BE2C (cell line): ENCODE measurements at regions not wholly inside any gene's neighbourhood (a gene's known extent, or its start where the extent isn't known, plus 50 kb on each side); places are given as distances from the start of the nearest gene placed in this dataset.

Experiments
- DNase-seq: peaks from one replicate; pipeline ENCODE4 v3.0.0-alpha.2; 2020
- H3K27me3 ChIP-seq: fragments of 250-450 bp; sonication (Bioruptor Pico); 2 replicates; pipeline ENCODE4 v1.5.1; 2020; ENCODE audit warnings: mild to moderate bottlenecking
- H3K36me3 ChIP-seq: fragments of 250-450 bp; sonication (Bioruptor Pico); 2 replicates; pipeline ENCODE4 v1.5.1; 2020; ENCODE audit warnings: mild to moderate bottlenecking
- H3K4me1 ChIP-seq: fragments of 250-450 bp; sonication (Bioruptor Pico); 2 replicates; pipeline ENCODE4 v1.5.1; 2020
- H3K4me3 ChIP-seq: 2 replicates; pipeline ENCODE4 v1.5.1; 2011; ENCODE audit warnings: low read depth, low read length
- H3K9me3 ChIP-seq: fragments of 250-450 bp; sonication (Bioruptor Pico); 2 replicates; pipeline ENCODE4 v1.5.1; 2020
- CTCF ChIP-seq: IDR thresholded peaks from 2 replicates; pipeline ENCODE4 v1.5.1; 2012; ENCODE audit warnings: mild to moderate bottlenecking, low read depth, low read length

GRCh38 chr2:126976721-126977328 is 78.1 kb downstream of the TEX51 start:
- DNase-seq, result no peak

DNA sequence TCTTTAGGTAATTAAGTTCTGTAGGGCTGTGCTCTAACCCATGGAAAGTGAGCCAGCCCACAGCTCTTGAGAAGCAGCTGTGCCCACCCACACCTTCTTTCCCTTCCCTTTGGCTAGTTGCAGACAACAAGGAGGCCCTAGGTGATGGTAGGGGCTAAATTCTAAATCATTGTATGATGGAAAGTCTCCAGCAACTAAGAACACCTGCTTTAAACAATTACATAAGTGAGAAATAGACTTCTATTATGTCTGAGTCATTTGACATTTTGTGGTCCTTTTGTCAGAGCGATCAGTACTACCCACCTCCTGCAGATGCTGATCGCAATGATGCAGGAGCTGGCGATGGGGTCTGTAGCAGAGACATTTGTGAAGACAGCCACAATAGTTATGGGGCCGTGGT is 79.6 kb downstream of the TEX51 start:
- Histone ChIP-seq H3K4me1 (no peaks in the 10 kb centered on the region), H3K36me3 (no peaks in the 10 kb centered on the region), H3K4me3 (no peak overlapping the region), H3K9me3 (no peaks in the 10 kb centered on the region), H3K27me3 (no peaks in the 10 kb centered on the region)
- TF ChIP-seq CTCF, result no peak
- no peak for DNase-seq

More at GRCh38 chr2:126976721-126977328, 78.1 kb downstream of the TEX51 start:
- H3K9me3 ChIP-seq, result no peaks in the 10 kb centered on the region
- no peak overlapping the region for H3K4me3 ChIP-seq
- TF ChIP-seq CTCF, result no peak
- no peaks in the 10 kb centered on the region for H3K36me3 ChIP-seq
- no peaks in the 10 kb centered on the region for H3K4me1 ChIP-seq
- no peaks in the 10 kb centered on the region for H3K27me3 ChIP-seq

- Histone ChIP-seq H3K36me3 (no peaks in the 10 kb centered on the region), H3K9me3 (no peaks in the 10 kb centered on the region), H3K27me3 (no peaks in the 10 kb centered on the region), H3K4me3 (no peak overlapping the region), H3K4me1 (no peaks in the 10 kb centered on the region)
- TF ChIP-seq CTCF, result no peak
- DNase-seq, result no peak
Observed at GRCh38 chr2:126979039-126980003, 80.6 kb downstream of the TEX51 start.

GRCh38 chr2:126981476-126981875 is 82.8 kb downstream of the TEX51 start:
- Histone ChIP-seq H3K27me3 (no peaks in the 10 kb centered on the region), H3K4me1 (no peaks in the 10 kb centered on the region), H3K4me3 (no peak overlapping the region), H3K9me3 (no peaks in the 10 kb centered on the region), H3K36me3 (no peaks in the 10 kb centered on the region)
- TF ChIP-seq CTCF, result no peak
- DNase-seq, result no peak

DNA sequence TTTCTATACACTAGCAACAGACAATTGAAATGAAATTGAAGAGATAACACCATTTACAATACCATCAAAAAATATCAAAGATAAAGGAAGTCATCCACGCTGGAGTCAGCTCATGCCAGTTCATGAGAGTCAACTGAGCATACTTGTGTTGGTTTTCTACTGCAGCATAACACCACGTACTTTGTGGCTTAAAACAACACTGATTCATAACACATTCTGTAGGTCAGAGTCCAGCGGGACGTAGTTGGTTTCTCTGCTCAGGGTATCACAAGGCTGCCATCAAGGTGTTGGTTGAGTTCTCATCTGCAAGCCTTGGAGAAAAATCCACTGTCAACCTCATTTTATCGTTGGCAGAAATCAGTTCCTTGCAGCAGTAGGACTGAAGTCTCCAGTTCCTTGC is 84.2 kb downstream of the TEX51 start:
- no peaks in the 10 kb centered on the region for H3K36me3 ChIP-seq
- DNase-seq, result no peak
- H3K27me3 ChIP-seq, result no peaks in the 10 kb centered on the region
- H3K4me1 ChIP-seq, result no peaks in the 10 kb centered on the region
- no peaks in the 10 kb centered on the region for H3K9me3 ChIP-seq
- TF ChIP-seq CTCF, result no peak
- H3K4me3 ChIP-seq, result no peak overlapping the region
